HT-29 (cell line): ENCODE measurements at regions not wholly inside any gene's neighbourhood (a gene's known extent, or its start where the extent isn't known, plus 50 kb on each side); places are given as distances from the start of the nearest gene placed in this dataset.
A peak's percentile ranks its signal among the peaks of the same experiment; 100 is the strongest.
"Not testable (repeated sequence)": the region's sequence is repeated elsewhere in the genome, so short reads cannot be mapped to it uniquely, and the experiment has no call there.

Experiments used
- DNase-seq: peaks from one replicate; pipeline ENCODE4 v3.0.0-alpha.2; 2015; ENCODE audit warnings: low spot score

GRCh38 chr6:119734227-119734626 is 384.7 kb upstream of the MAN1A1 start:
- no peak for DNase-seq

- no peak for DNase-seq
These were observed 379.4 kb upstream of the MAN1A1 start for GRCh38 chr6:119728935-119729334.

GRCh38 chr6:119728220-119728750 is 378.7 kb upstream of the MAN1A1 start:
- DNase-seq = peak; percentile 45

- DNase-seq = peak; percentile 63
These were observed 378.1 kb upstream of the MAN1A1 start for GRCh38 chr6:119727504-119728219.

- not testable (repeated sequence) for DNase-seq
These were observed 377.4 kb upstream of the MAN1A1 start for GRCh38 chr6:119726912-119727311.

- DNase-seq = no peak
These were observed 376.5 kb upstream of the MAN1A1 start for GRCh38 chr6:119726086-119726485.

GRCh38 chr6:119720160-119720559 is 370.6 kb upstream of the MAN1A1 start:
- DNase-seq = no peak

GRCh38 chr6:119717942-119718341 is 368.4 kb upstream of the MAN1A1 start:
- DNase-seq = no peak

- no peak for DNase-seq
These were observed 367.2 kb upstream of the MAN1A1 start for GRCh38 chr6:119716668-119717270.

GRCh38 chr6:119713903-119714302 is 364.3 kb upstream of the MAN1A1 start:
- no peak for DNase-seq

- DNase-seq = no peak
These were observed 337.1 kb upstream of the MAN1A1 start for GRCh38 chr6:119686644-119687043.

- no peak for DNase-seq
These were observed 336.7 kb upstream of the MAN1A1 start for GRCh38 chr6:119686240-119686639.

GRCh38 chr6:119683671-119684070 is 334.1 kb upstream of the MAN1A1 start:
- no peak for DNase-seq

- DNase-seq = no peak
These were observed 333.5 kb upstream of the MAN1A1 start for GRCh38 chr6:119683031-119683430.

- DNase-seq = no peak
These were observed 329.4 kb upstream of the MAN1A1 start for GRCh38 chr6:119678961-119679360.

GRCh38 chr6:119677384-119677783 is 327.8 kb upstream of the MAN1A1 start:
- DNase-seq = no peak

- DNase-seq = no peak
These were observed 327.4 kb upstream of the MAN1A1 start for GRCh38 chr6:119676961-119677360.

- DNase-seq = no peak
These were observed 326.7 kb upstream of the MAN1A1 start for GRCh38 chr6:119676230-119676629.

GRCh38 chr6:119673741-119674140 is 324.2 kb upstream of the MAN1A1 start:
- no peak for DNase-seq

- no peak for DNase-seq
These were observed 323.2 kb upstream of the MAN1A1 start for GRCh38 chr6:119672725-119673124.

GRCh38 chr6:119671105-119671504 is 321.5 kb upstream of the MAN1A1 start:
- no peak for DNase-seq

GRCh38 chr6:119669221-119669620 is 319.7 kb upstream of the MAN1A1 start:
- no peak for DNase-seq

GRCh38 chr6:119665432-119665831 is 315.9 kb upstream of the MAN1A1 start:
- DNase-seq = not testable (repeated sequence)
